GM18861 (cell line): ENCODE measurements at regions not wholly inside any gene's neighbourhood (a gene's known extent, or its start where the extent isn't known, plus 50 kb on each side); places are given as distances from the start of the nearest gene placed in this dataset.
A peak's percentile ranks its signal among the peaks of the same experiment; 100 is the strongest.

Experiments used
- ATAC-seq: cut with Tn5 transposase; IDR thresholded peaks from one replicate; pipeline ENCODE4 v1.9.1; 2021; ENCODE audit not compliant: unreplicated experiment

GRCh38 chr1:194318790-194319280, 1132.4 kb upstream of the B3GALT2 start:
- ATAC-seq, result no peak

GRCh38 chr1:194309697-194310096, 1123.3 kb upstream of the B3GALT2 start:
- ATAC-seq, result no peak

GRCh38 chr1:194309269-194309668, 1122.9 kb upstream of the B3GALT2 start:
- ATAC-seq, result no peak

- ATAC-seq, result no peak
Measured at GRCh38 chr1:194300776-194301175, 1114.4 kb upstream of the B3GALT2 start.

- no peak for ATAC-seq
Measured at GRCh38 chr1:194300340-194300739, 1113.9 kb upstream of the B3GALT2 start.

GRCh38 chr1:194298007-194298598, 1111.7 kb upstream of the B3GALT2 start:
- no peak for ATAC-seq

- no peak for ATAC-seq
Measured at GRCh38 chr1:194297094-194297493, 1110.7 kb upstream of the B3GALT2 start.

GRCh38 chr1:194296201-194296600, 1109.8 kb upstream of the B3GALT2 start:
- ATAC-seq, result no peak

- ATAC-seq, result peak; percentile 98
Measured at GRCh38 chr1:194295685-194296084, 1109.3 kb upstream of the B3GALT2 start.

GRCh38 chr1:194293851-194294405, 1107.5 kb upstream of the B3GALT2 start:
- ATAC-seq, result no peak

GRCh38 chr1:194292966-194293365, 1106.6 kb upstream of the B3GALT2 start:
- no peak for ATAC-seq

GRCh38 chr1:194289569-194290266, 1103.3 kb upstream of the B3GALT2 start:
- peak; percentile 97 for ATAC-seq

GRCh38 chr1:194288238-194288637, 1101.8 kb upstream of the B3GALT2 start:
- no peak for ATAC-seq

GRCh38 chr1:194281376-194281775, 1095.0 kb upstream of the B3GALT2 start:
- ATAC-seq, result no peak

- ATAC-seq, result no peak
Measured at GRCh38 chr1:194280463-194280862, 1094.0 kb upstream of the B3GALT2 start.

GRCh38 chr1:194279975-194280374, 1093.6 kb upstream of the B3GALT2 start:
- peak; percentile 68 for ATAC-seq

- ATAC-seq, result peak; percentile 81
Measured at GRCh38 chr1:194277927-194278326, 1091.5 kb upstream of the B3GALT2 start.

- no peak for ATAC-seq
Measured at GRCh38 chr1:194273660-194274059, 1087.2 kb upstream of the B3GALT2 start.

- no peak for ATAC-seq
Measured at GRCh38 chr1:194268839-194269238, 1082.4 kb upstream of the B3GALT2 start.

GRCh38 chr1:194267021-194267420, 1080.6 kb upstream of the B3GALT2 start:
- ATAC-seq, result no peak

GRCh38 chr1:194256010-194256409, 1069.6 kb upstream of the B3GALT2 start:
- no peak for ATAC-seq

- ATAC-seq, result no peak
Measured at GRCh38 chr1:194252199-194252598, 1065.8 kb upstream of the B3GALT2 start.
